LHCN-M2 (cell line): ENCODE measurements at regions not wholly inside any gene's neighbourhood (a gene's known extent, or its start where the extent isn't known, plus 50 kb on each side); places are given as distances from the start of the nearest gene placed in this dataset.
"Not testable (repeated sequence)": the region's sequence is repeated elsewhere in the genome, so short reads cannot be mapped to it uniquely, and the experiment has no call there.

Experiments
- DNase-seq: peaks from one replicate; pipeline ENCODE4 v3.0.0-alpha.2; 2012; ENCODE audit warnings: low read depth

GRCh38 chr11:121869478-121869877, 246.5 kb downstream of the BLID start:
- no peak for DNase-seq

- DNase-seq = no peak
Measured at GRCh38 chr11:121866754-121867153, 249.3 kb downstream of the BLID start.

GRCh38 chr11:121864660-121865059, 251.4 kb downstream of the BLID start:
- no peak for DNase-seq

- DNase-seq = no peak
Measured at GRCh38 chr11:121863126-121863525, 252.9 kb downstream of the BLID start.

GRCh38 chr11:121855138-121855537, 260.9 kb downstream of the BLID start:
- not testable (repeated sequence) for DNase-seq

GRCh38 chr11:121844016-121844415, 272.0 kb downstream of the BLID start:
- DNase-seq = peak; percentile 4

- DNase-seq = no peak
Measured at GRCh38 chr11:121842192-121842585, 273.8 kb downstream of the BLID start.

- peak; percentile 30 for DNase-seq
Measured at GRCh38 chr11:121841487-121842191, 274.4 kb downstream of the BLID start.

GRCh38 chr11:121839781-121840180, 276.2 kb downstream of the BLID start:
- no peak for DNase-seq

GRCh38 chr11:121838571-121838970, 277.4 kb downstream of the BLID start:
- no peak for DNase-seq

GRCh38 chr11:121833970-121834369, 282.0 kb downstream of the BLID start:
- no peak for DNase-seq

- DNase-seq = peak; percentile 99
Measured at GRCh38 chr11:121829159-121829643, 286.8 kb downstream of the BLID start.

GRCh38 chr11:121814962-121815361, 301.1 kb downstream of the BLID start:
- peak; percentile 45 for DNase-seq

GRCh38 chr11:121814296-121814695, 301.7 kb downstream of the BLID start:
- DNase-seq = no peak

GRCh38 chr11:121810291-121810690, 305.7 kb downstream of the BLID start:
- peak; percentile 64 for DNase-seq

- DNase-seq = no peak
Measured at GRCh38 chr11:121808096-121808495, 307.9 kb downstream of the BLID start.

- DNase-seq = no peak
Measured at GRCh38 chr11:121807051-121807450, 309.0 kb downstream of the BLID start.

GRCh38 chr11:121802542-121802941, 313.5 kb downstream of the BLID start:
- no peak for DNase-seq

- DNase-seq = no peak
Measured at GRCh38 chr11:121801781-121802180, 314.2 kb downstream of the BLID start.

- DNase-seq = no peak
Measured at GRCh38 chr11:121801394-121801748, 314.6 kb downstream of the BLID start.

- DNase-seq = no peak
Measured at GRCh38 chr11:121800731-121801393, 315.2 kb downstream of the BLID start.

GRCh38 chr11:121800240-121800639, 315.8 kb downstream of the BLID start:
- no peak for DNase-seq

- no peak for DNase-seq
Measured at GRCh38 chr11:121797496-121797895, 318.5 kb downstream of the BLID start.
